ENCODE measurements at regions not wholly inside any gene's neighbourhood (a gene's known extent, or its start where the extent isn't known, plus 50 kb on each side); places are given as distances from the start of the nearest gene placed in this dataset.
"Not testable (repeated sequence)": the region's sequence is repeated elsewhere in the genome, so short reads cannot be mapped to it uniquely, and the experiment has no call there.

- intact Hi-C loops (cut with micrococcal nuclease) = no loop called here
Measured at GRCh38 chr12:38157933-38158401, 158.6 kb upstream of the ALG10B start.

- intact Hi-C loops (cut with micrococcal nuclease) = no loop called here
Measured at GRCh38 chr12:38158428-38159091, 158.0 kb upstream of the ALG10B start.

- intact Hi-C loops (cut with micrococcal nuclease) = no loop called here
Measured at GRCh38 chr12:38159092-38159551, 157.5 kb upstream of the ALG10B start.

- intact Hi-C loops (cut with micrococcal nuclease) = no loop called here
Measured at GRCh38 chr12:38159591-38160317, 156.8 kb upstream of the ALG10B start.

GRCh38 chr12:38160318-38161122 is 156.1 kb upstream of the ALG10B start:
- intact Hi-C loops (cut with micrococcal nuclease) = no loop called here

GRCh38 chr12:38161123-38162000 is 155.2 kb upstream of the ALG10B start:
- intact Hi-C loops (cut with micrococcal nuclease) = no loop called here

GRCh38 chr12:38162013-38162412 is 154.6 kb upstream of the ALG10B start:
- intact Hi-C loops (cut with micrococcal nuclease) = no loop called here

- intact Hi-C loops (cut with micrococcal nuclease) = no loop called here
Measured at GRCh38 chr12:38162708-38163441, 153.7 kb upstream of the ALG10B start.

- intact Hi-C loops (cut with micrococcal nuclease) = no loop called here
Measured at GRCh38 chr12:38163442-38163801, 153.2 kb upstream of the ALG10B start.

GRCh38 chr12:38166225-38166624 is 150.3 kb upstream of the ALG10B start:
- intact Hi-C loops (cut with micrococcal nuclease) = no loop called here

GRCh38 chr12:38175538-38175937 is 141.0 kb upstream of the ALG10B start:
- intact Hi-C loops (cut with micrococcal nuclease) = no loop called here

- intact Hi-C loops (cut with micrococcal nuclease) = not testable (repeated sequence)
Measured at GRCh38 chr12:38183617-38184016, 133.0 kb upstream of the ALG10B start.

GRCh38 chr12:38197286-38197685 is 119.3 kb upstream of the ALG10B start:
- intact Hi-C loops (cut with micrococcal nuclease) = not testable (repeated sequence)

GRCh38 chr12:38201461-38202276 is 114.9 kb upstream of the ALG10B start:
- intact Hi-C loops (cut with micrococcal nuclease) = no loop called here

- intact Hi-C loops (cut with micrococcal nuclease) = no loop called here
Measured at GRCh38 chr12:38204831-38205230, 111.7 kb upstream of the ALG10B start.

- intact Hi-C loops (cut with micrococcal nuclease) = no loop called here
Measured at GRCh38 chr12:38222011-38222410, 94.6 kb upstream of the ALG10B start.

GRCh38 chr12:38238328-38238727 is 78.2 kb upstream of the ALG10B start:
- intact Hi-C loops (cut with micrococcal nuclease) = not testable (repeated sequence)

GRCh38 chr12:38253778-38254177 is 62.8 kb upstream of the ALG10B start:
- intact Hi-C loops (cut with micrococcal nuclease) = no loop called here

GRCh38 chr12:38258411-38258810 is 58.2 kb upstream of the ALG10B start:
- intact Hi-C loops (cut with micrococcal nuclease) = no loop called here

Data from T-helper 1 cell treated with Interleukin-12 subunit alpha and Interleukin-12 subunit beta and Interleukin-4 antibody, amounts not matched to agents 30 ng/mL and 1 ng/mL, for 36 hours (primary cell).